Naive thymus-derived CD4-positive, alpha-beta T cell (primary cell): ENCODE measurements at regions not wholly inside any gene's neighbourhood (a gene's known extent, or its start where the extent isn't known, plus 50 kb on each side); places are given as distances from the start of the nearest gene placed in this dataset.

Experiments used
- ATAC-seq: fragments of 150-1000 bp; cut with Tn5 transposase; 2 replicates; pipeline ENCODE4 v1.10.0; 2021; ENCODE audit warnings: mild to moderate bottlenecking, moderate library complexity
- CTCF ChIA-PET: fragments of 350-600 bp; sonication (Branson Sonifier 250); formaldehyde crosslinking; loops from one replicate; lab custom pipeline; 2021; ENCODE audit warnings: antibody characterized with exemption; lab: Charles Lee
- POLR2A ChIA-PET: fragments of 350-600 bp; sonication (Branson Sonifier 250); formaldehyde crosslinking; loops from one replicate; lab custom pipeline; 2021; ENCODE audit warnings: antibody characterized with exemption, inconsistent platforms; lab: Charles Lee
- DNase-seq, 9 donors: peaks; one replicate each; pipeline versions ENCODE4 v3.0.0 to v3.0.0-alpha.2; 2020 to 2022; ENCODE audit warnings: mixed read lengths in 1 of 9
- H3K27ac ChIP-seq: one replicate; pipeline ENCODE4 v1.7.0; 2013; ENCODE audit warnings: mild to moderate bottlenecking, low read depth, low read length, moderate library complexity
- H3K27me3 ChIP-seq, 2 donors: one replicate each; pipeline ENCODE4 v1.7.0; 2013; ENCODE audit warnings: low read length in 2 of 2, mild to moderate bottlenecking in 2 of 2, moderate library complexity in 2 of 2; ENCODE audit not compliant: control insufficient read depth in 2 of 2, insufficient read depth in 2 of 2
- H3K36me3 ChIP-seq, 3 experiments: 1 replicate in 2 of 3; 2 replicates in 1 of 3; pipeline ENCODE4 v1.7.0; 2013; ENCODE audit warnings: low read length in 3 of 3, mild to moderate bottlenecking in 3 of 3, moderate library complexity in 1 of 3; ENCODE audit not compliant: insufficient read depth in 3 of 3, control insufficient read depth in 2 of 3
- H3K4me1 ChIP-seq, 2 donors: one replicate each; pipeline ENCODE4 v1.7.0; 2013; ENCODE audit warnings: low read length in 2 of 2, mild to moderate bottlenecking in 2 of 2, moderate library complexity in 1 of 2; ENCODE audit not compliant: control insufficient read depth in 2 of 2, insufficient read depth in 2 of 2
- H3K4me3 ChIP-seq: 2 replicates; pipeline ENCODE4 v1.7.0; 2013; ENCODE audit warnings: mild to moderate bottlenecking, low read length
- H3K9me3 ChIP-seq, 3 experiments: 1 replicate in 2 of 3; 2 replicates in 1 of 3; pipeline ENCODE4 v1.7.0; 2013; ENCODE audit warnings: low read length in 3 of 3; ENCODE audit not compliant: control insufficient read depth in 2 of 3
- H3K27ac Mint-ChIP-seq, 9 donors: one replicate each; pipeline ENCODE4 v1.8.0; 2020 to 2022; ENCODE audit warnings: mixed read lengths in 9 of 9, mild to moderate bottlenecking in 8 of 9, moderate library complexity in 5 of 9, inconsistent platforms in 2 of 9
- H3K27me3 Mint-ChIP-seq, 5 donors: one replicate each; pipeline ENCODE4 v1.8.0; 2021 to 2022; ENCODE audit warnings: mixed read lengths in 5 of 5, mild to moderate bottlenecking in 1 of 5
- H3K36me3 Mint-ChIP-seq, 5 donors: one replicate each; pipeline ENCODE4 v1.8.0; 2020 to 2022; ENCODE audit warnings: mixed read lengths in 5 of 5, mild to moderate bottlenecking in 3 of 5, inconsistent platforms in 1 of 5
- H3K4me1 Mint-ChIP-seq, 7 donors: one replicate each; pipeline ENCODE4 v1.8.0; 2020 to 2022; ENCODE audit warnings: mixed read lengths in 7 of 7, mild to moderate bottlenecking in 3 of 7, inconsistent platforms in 1 of 7
- H3K4me3 Mint-ChIP-seq, 10 donors: one replicate each; pipeline ENCODE4 v1.8.0; 2020 to 2022; ENCODE audit warnings: mild to moderate bottlenecking in 10 of 10, mixed read lengths in 10 of 10, moderate library complexity in 6 of 10, inconsistent platforms in 2 of 10
- H3K9me3 Mint-ChIP-seq, 11 donors: one replicate each; pipeline ENCODE4 v1.8.0; 2020 to 2022; ENCODE audit warnings: mixed read lengths in 11 of 11, mild to moderate bottlenecking in 4 of 11, inconsistent platforms in 1 of 11, moderate library complexity in 1 of 11
- intact Hi-C, 2 donors: fragments of 100-400 bp; cut with micrococcal nuclease; formaldehyde crosslinking; loops; one replicate each; pipeline ENCODE4 v1.15.1; 2023

- ChIA-PET CTCF (no interaction called here), POLR2A (no interaction called here)
- Mint-ChIP-seq H3K9me3 (peaks cover 0 to 4% (median 0%) of the 10 kb centered on the region in 11 donors), H3K27me3 (peaks cover 0 to 20% (median 11%) of the 10 kb centered on the region in 5 donors), H3K4me1 (peaks cover 0 to 2% (median 0%) of the 10 kb centered on the region in 7 donors), H3K27ac (no peak overlapping the region), H3K36me3 (no peaks in the 10 kb centered on the region), H3K4me3 (no peak overlapping the region)
- Histone ChIP-seq H3K9me3 (no peaks in the 10 kb centered on the region), H3K27ac (no peak overlapping the region), H3K4me1 (no peaks in the 10 kb centered on the region), H3K27me3 (no peaks in the 10 kb centered on the region), H3K4me3 (no peak overlapping the region), H3K36me3 (no peaks in the 10 kb centered on the region)
- ATAC-seq (no peak), DNase-seq (no peak)
- intact Hi-C loops: no loop called here
Measured at GRCh38 chr20:19913349-19913748, 103.8 kb upstream of the NAA20 start.

DNA sequence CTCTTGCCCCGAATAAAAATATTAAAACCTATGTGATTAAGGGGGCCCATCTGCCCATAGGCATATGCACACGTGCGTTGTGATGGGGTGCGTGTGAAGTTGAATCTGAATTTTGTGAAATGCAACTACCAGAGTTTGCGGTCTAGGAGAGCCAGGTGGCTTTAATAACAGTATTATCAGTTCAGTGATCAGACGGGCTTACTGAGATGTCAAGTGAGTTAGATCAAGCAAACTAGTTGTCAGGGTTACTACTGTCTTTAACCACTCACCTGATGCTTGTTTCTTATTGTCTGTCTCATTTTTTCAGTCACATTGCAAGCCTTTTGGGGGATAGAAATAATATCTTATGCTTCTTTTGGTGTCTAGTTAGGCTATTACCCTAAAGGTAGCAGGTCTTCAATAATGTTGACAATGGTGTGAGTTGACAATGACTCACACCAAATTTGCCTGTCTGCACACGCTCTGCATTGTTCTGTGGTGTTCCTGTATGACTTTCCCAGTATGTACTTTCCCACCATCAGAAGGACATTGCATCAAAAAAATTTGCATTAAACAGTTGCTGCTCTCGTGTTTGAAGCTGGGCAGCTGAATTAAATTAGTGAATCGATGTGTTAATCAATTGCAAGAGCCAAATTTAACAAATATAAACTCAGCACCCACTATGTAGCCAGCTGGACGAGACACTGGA is 103.1 kb upstream of the NAA20 start:
- H3K27ac ChIP-seq: no peak overlapping the region
- ATAC-seq: no peak
- no peak overlapping the region for H3K27ac Mint-ChIP-seq
- H3K27me3 Mint-ChIP-seq: peaks cover 0 to 20% (median 11%) of the 10 kb centered on the region in 5 donors
- intact Hi-C loops: no loop called here
- H3K9me3 ChIP-seq: no peaks in the 10 kb centered on the region
- H3K4me1 Mint-ChIP-seq: peaks cover 0 to 3% (median 0%) of the 10 kb centered on the region in 7 donors
- no peaks in the 10 kb centered on the region for H3K4me1 ChIP-seq
- no peak overlapping the region for H3K4me3 ChIP-seq
- no peak for DNase-seq
- H3K9me3 Mint-ChIP-seq: peaks cover 0 to 4% (median 0%) of the 10 kb centered on the region in 11 donors
- POLR2A ChIA-PET: no interaction called here
- no peaks in the 10 kb centered on the region for H3K36me3 ChIP-seq
- H3K27me3 ChIP-seq: no peaks in the 10 kb centered on the region
- no peak overlapping the region for H3K4me3 Mint-ChIP-seq
- H3K36me3 Mint-ChIP-seq: no peaks in the 10 kb centered on the region
- CTCF ChIA-PET: no interaction called here

DNA sequence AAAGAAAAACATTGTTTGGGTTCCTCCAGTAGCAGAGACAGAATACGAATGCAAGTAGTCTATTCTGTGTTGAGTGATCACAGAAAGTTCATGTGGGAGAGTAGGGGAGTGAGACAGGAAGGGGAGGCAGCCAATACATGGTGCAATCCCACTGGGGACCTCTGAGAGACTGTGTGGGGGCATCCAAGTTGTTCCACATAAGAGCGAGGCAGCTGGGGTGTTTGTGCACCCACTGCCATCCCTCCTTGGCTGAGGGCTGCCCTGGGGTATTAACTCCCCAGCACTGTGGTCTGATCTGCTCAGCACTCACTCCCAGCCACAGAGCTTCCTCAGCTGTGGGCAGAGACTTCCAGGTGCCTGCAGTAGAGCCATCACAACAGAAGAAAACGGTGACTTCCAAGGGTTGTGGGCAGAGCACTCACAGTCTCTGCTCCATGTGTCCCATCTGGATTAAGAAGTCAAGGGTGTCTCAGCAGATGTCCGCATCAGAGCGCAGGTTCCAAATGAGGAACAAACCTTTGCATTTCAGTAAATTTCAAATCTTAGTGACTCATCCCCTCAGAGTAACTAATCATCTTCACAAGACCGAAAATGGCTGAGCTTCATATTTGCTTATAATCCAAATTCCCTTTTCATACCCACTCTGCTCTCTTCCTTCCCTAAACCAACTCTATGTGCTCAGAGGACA is 101.9 kb upstream of the NAA20 start:
- Mint-ChIP-seq H3K4me1 (peaks cover 0 to 3% (median 0%) of the 10 kb centered on the region in 7 donors), H3K27me3 (peaks cover 0 to 20% (median 11%) of the 10 kb centered on the region in 5 donors), H3K36me3 (no peaks in the 10 kb centered on the region), H3K4me3 (no peak overlapping the region), H3K9me3 (peaks cover 0 to 4% (median 0%) of the 10 kb centered on the region in 11 donors), H3K27ac (no peak overlapping the region)
- H3K27me3 ChIP-seq: no peaks in the 10 kb centered on the region
- intact Hi-C loops: no loop called here
- ChIA-PET POLR2A (no interaction called here), CTCF (no interaction called here)
- H3K9me3 ChIP-seq: no peaks in the 10 kb centered on the region
- DNase-seq: no peak
- H3K4me3 ChIP-seq: no peak overlapping the region
- H3K27ac ChIP-seq: no peak overlapping the region
- H3K36me3 ChIP-seq: no peaks in the 10 kb centered on the region
- peak; percentile 83 for ATAC-seq
- no peaks in the 10 kb centered on the region for H3K4me1 ChIP-seq

DNA sequence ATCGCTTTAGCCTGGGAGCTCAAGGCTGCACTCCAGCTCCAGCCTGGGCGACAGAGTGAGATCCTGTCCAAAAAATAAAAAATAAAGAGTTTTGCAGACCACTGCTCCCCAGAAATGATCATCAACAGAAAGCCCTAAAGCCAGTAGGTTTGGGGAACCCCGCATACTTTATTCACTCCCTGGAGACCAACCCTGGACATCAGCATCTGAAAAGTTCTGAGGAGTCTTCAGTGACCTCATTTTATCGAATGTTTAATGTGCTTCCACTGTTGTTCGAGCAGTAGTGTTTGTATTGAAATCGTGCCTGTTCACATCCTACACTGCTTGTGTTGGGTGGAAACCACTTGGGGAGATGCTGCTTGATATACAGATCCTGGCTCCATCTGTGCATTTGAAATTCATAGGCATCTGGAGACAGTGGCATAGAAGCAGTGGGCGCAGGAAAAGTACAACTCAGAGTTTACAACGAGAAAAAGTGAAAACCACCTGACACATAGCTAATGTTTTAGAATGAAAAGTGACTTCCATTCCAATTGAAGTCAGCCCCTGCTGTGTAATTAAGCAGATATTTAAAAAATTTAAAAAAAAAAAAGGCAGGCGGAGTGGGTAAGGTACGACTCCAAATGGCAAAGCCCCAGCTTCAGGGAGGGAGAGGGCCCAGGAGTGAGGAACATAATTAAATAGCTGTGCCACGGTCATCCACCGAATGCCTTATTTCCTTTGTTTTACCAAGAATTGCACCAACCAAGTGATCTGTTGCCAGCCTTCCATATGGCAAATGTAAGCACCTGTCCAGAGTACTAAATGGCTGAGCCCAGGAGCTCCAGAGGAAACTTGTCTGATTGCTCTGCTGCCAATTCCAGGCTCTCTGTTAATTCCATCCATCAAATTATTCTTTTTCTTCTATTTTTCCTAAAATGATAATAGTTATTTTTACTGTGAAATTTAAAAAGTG is 100.4 kb upstream of the NAA20 start:
- POLR2A ChIA-PET: no interaction called here
- H3K9me3 ChIP-seq: no peaks in the 10 kb centered on the region
- H3K9me3 Mint-ChIP-seq: peaks cover 0 to 4% (median 0%) of the 10 kb centered on the region in 11 donors
- intact Hi-C loops: no loop called here
- peaks cover 0 to 20% (median 11%) of the 10 kb centered on the region in 5 donors for H3K27me3 Mint-ChIP-seq
- no peaks in the 10 kb centered on the region for H3K27me3 ChIP-seq
- no peak overlapping the region for H3K4me3 Mint-ChIP-seq
- no peak overlapping the region for H3K27ac Mint-ChIP-seq
- CTCF ChIA-PET: no interaction called here
- H3K4me3 ChIP-seq: no peak overlapping the region
- DNase-seq (no peak), ATAC-seq (no peak)
- peaks cover 0 to 3% (median 0%) of the 10 kb centered on the region in 7 donors for H3K4me1 Mint-ChIP-seq
- H3K4me1 ChIP-seq: no peaks in the 10 kb centered on the region
- H3K27ac ChIP-seq: no peak overlapping the region
- no peaks in the 10 kb centered on the region for H3K36me3 ChIP-seq
- H3K36me3 Mint-ChIP-seq: no peaks in the 10 kb centered on the region

DNA sequence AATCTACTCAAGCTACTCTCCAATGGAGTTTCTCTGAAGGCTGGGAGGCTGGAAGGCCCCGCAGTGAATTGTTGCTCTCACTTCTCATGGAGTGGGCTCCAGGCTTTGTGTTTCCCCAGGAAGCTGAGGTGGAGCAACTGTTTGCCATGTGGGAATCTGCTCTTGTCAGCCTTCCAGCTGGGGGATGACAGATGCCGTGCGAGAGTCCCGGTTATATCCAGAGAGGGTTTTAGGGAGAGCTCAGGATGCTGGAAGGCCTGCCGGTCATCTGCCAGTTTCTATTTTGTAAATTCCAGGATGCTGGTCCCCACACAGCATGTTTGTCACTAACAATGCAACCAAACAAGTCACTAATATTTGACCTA is 98.2 kb upstream of the NAA20 start:
- Histone ChIP-seq H3K4me3 (no peak overlapping the region), H3K36me3 (no peaks in the 10 kb centered on the region), H3K27ac (no peak overlapping the region), H3K4me1 (no peaks in the 10 kb centered on the region), H3K27me3 (no peaks in the 10 kb centered on the region), H3K9me3 (no peaks in the 10 kb centered on the region)
- CTCF ChIA-PET: interaction anchor here (1.6 kb wide), 1 partner anchor 20 kb away, joined by 8 read pairs; no protein-coding TSS in a partner anchor
- ATAC-seq: no peak
- Mint-ChIP-seq H3K4me3 (no peak overlapping the region), H3K4me1 (peaks cover 0 to 3% (median 0%) of the 10 kb centered on the region in 7 donors), H3K27ac (no peak overlapping the region), H3K9me3 (peaks cover 0 to 4% (median 0%) of the 10 kb centered on the region in 11 donors), H3K27me3 (peaks cover 0 to 20% (median 11%) of the 10 kb centered on the region in 5 donors), H3K36me3 (no peaks in the 10 kb centered on the region)
- POLR2A ChIA-PET: no interaction called here
- intact Hi-C loops: no loop called here
- no peak for DNase-seq

DNA sequence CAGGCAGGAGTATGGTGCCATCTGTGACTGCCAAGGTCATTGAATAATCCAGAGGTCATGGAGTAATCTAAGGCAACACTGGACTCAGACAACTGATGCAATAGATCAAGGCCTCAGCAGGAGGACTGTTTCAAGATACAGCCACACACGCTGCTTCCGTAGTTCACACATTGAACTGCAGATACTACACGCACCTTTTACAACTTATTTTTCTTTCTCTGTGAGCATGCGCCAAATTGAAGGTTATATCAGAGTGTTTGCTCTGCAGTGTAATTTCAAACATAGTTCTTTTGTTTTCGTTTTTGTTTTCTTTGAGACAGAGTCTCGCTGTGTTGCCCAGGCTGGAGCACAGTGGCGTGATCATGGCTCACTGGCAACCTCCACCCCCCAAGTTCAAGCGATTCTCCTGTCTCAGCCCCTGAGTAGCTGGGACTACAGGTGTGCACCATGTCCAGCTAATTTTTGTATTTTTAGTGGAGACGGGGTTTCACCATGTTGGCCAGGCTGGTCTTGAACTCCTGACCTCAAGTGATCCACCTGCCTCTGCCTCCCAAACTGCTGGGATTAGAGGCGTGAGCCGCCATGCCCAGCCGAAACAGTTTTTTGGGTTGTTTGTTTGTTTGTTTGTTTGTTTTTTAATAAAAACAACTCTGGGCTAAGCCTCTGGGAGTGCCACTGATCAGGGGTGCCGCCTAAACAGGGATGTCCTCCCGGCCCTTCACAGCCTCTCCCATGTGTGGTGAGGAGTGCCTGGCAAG is 96.6 kb upstream of the NAA20 start:
- no peak overlapping the region for H3K27ac Mint-ChIP-seq
- no peak overlapping the region for H3K4me3 Mint-ChIP-seq
- peaks cover 0 to 18% (median 3%) of the 10 kb centered on the region in 5 donors for H3K27me3 Mint-ChIP-seq
- Histone ChIP-seq H3K4me3 (no peak overlapping the region), H3K4me1 (no peaks in the 10 kb centered on the region), H3K27me3 (no peaks in the 10 kb centered on the region), H3K36me3 (no peaks in the 10 kb centered on the region), H3K9me3 (no peaks in the 10 kb centered on the region), H3K27ac (no peak overlapping the region)
- H3K36me3 Mint-ChIP-seq: no peaks in the 10 kb centered on the region
- no peak for ATAC-seq
- POLR2A ChIA-PET: no interaction called here
- CTCF ChIA-PET: interaction anchor here (0.8 to 1.6 kb wide), 2 partner anchors 22 to 34 kb away, joined by 3 to 8 read pairs; no protein-coding TSS in a partner anchor
- intact Hi-C loops: no loop called here
- peaks cover 0 to 3% (median 0%) of the 10 kb centered on the region in 7 donors for H3K4me1 Mint-ChIP-seq
- H3K9me3 Mint-ChIP-seq: peaks cover 0 to 4% (median 0%) of the 10 kb centered on the region in 11 donors
- no peak for DNase-seq
